OCI-LY1 (cell line): ENCODE measurements at regions not wholly inside any gene's neighbourhood (a gene's known extent, or its start where the extent isn't known, plus 50 kb on each side); places are given as distances from the start of the nearest gene placed in this dataset.

Experiments
- H2AFZ ChIP-seq: fragments of 200-600 bp; sonication (generic), shearing (Covaris generic); 2 replicates; pipeline ENCODE4 v1.6.0; 2014; ENCODE audit warnings: antibody characterized with exemption, mild to moderate bottlenecking, low read length
- H3F3A ChIP-seq: fragments of 200-600 bp; sonication (generic), shearing (Covaris generic); 2 replicates; pipeline ENCODE4 v1.6.0; 2014; ENCODE audit warnings: mild to moderate bottlenecking, antibody characterized with exemption, low read length, moderate library complexity; ENCODE audit not compliant: insufficient read depth
- H3K27ac ChIP-seq: fragments of 200-600 bp; sonication (generic); 2 replicates; pipeline ENCODE4 v1.5.1; 2014; ENCODE audit warnings: low read length, mixed run types, mild to moderate bottlenecking, low read depth; ENCODE audit not compliant: poor library complexity, severe bottlenecking
- H3K27me3 ChIP-seq: fragments of 200-600 bp; sonication (generic); 2 replicates; pipeline ENCODE4 v1.6.0; 2014; ENCODE audit warnings: antibody characterized with exemption, mild to moderate bottlenecking, low read length, moderate library complexity; ENCODE audit not compliant: insufficient read depth
- H3K36me3 ChIP-seq: fragments of 200-600 bp; sonication (generic); 2 replicates; pipeline ENCODE4 v1.6.1; 2014; ENCODE audit warnings: mild to moderate bottlenecking, antibody characterized with exemption, low read length, moderate library complexity, mixed read lengths; ENCODE audit not compliant: insufficient read depth
- H3K4me1 ChIP-seq: fragments of 200-600 bp; sonication (generic); 2 replicates; pipeline ENCODE4 v1.5.1; 2014; ENCODE audit warnings: mild to moderate bottlenecking, low read length, moderate library complexity; ENCODE audit not compliant: insufficient read depth, severe bottlenecking
- H3K4me2 ChIP-seq: fragments of 200-600 bp; sonication (generic), shearing (Covaris generic); 2 replicates; pipeline ENCODE4 v1.6.1; 2014; ENCODE audit warnings: low read length
- H3K4me3 ChIP-seq: fragments of 200-600 bp; sonication (generic); 2 replicates; pipeline ENCODE4 v1.5.1; 2014; ENCODE audit warnings: low read length, low read depth, mild to moderate bottlenecking, mixed read lengths; ENCODE audit not compliant: poor library complexity, severe bottlenecking
- H3K79me2 ChIP-seq: fragments of 200-600 bp; shearing (Covaris generic); 2 replicates; pipeline ENCODE4 v1.6.1; 2016; ENCODE audit warnings: mixed run types, low read length, mixed read lengths; ENCODE audit not compliant: insufficient read depth
- H3K9ac ChIP-seq: fragments of 200-600 bp; sonication (generic), shearing (Covaris generic); 2 replicates; pipeline ENCODE4 v1.6.1; 2014; ENCODE audit warnings: mild to moderate bottlenecking, low read length, mixed read lengths
- H3K9me2 ChIP-seq: fragments of 200-600 bp; sonication (generic), shearing (Covaris generic); 2 replicates; pipeline ENCODE4 v1.6.1; 2014; ENCODE audit warnings: low read depth, mild to moderate bottlenecking, low read length, mixed read lengths
- H3K9me3 ChIP-seq: fragments of 200-600 bp; shearing (Covaris generic); 2 replicates; pipeline ENCODE4 v1.6.1; 2014; ENCODE audit warnings: low read length, mixed read lengths
- H4K20me1 ChIP-seq: fragments of 200-600 bp; sonication (generic), shearing (Covaris generic); 2 replicates; pipeline ENCODE4 v1.6.0; 2016; ENCODE audit warnings: mild to moderate bottlenecking, low read length; ENCODE audit not compliant: insufficient read depth
- CTCF ChIP-seq: fragments of 200-600 bp; sonication (generic), shearing (Covaris generic); IDR thresholded peaks from 2 replicates; pipeline ENCODE4 v1.5.1; 2017; ENCODE audit warnings: mild to moderate bottlenecking, antibody characterized with exemption, low read length, moderate library complexity, mixed read lengths
- EZH2 ChIP-seq: fragments of 200-600 bp; sonication (generic), shearing (Covaris generic); IDR thresholded peaks from 2 replicates; pipeline ENCODE4 v1.8.0; 2017; ENCODE audit warnings: borderline replicate concordance, mixed run types, mild to moderate bottlenecking, antibody characterized with exemption, low read length, moderate library complexity, mixed read lengths

- no peak for TF ChIP-seq EZH2
- no peak for TF ChIP-seq CTCF
- H3K9me2 ChIP-seq: no peaks in the 10 kb centered on the region
- H3K4me1 ChIP-seq: no peaks in the 10 kb centered on the region
- H3K36me3 ChIP-seq: no peaks in the 10 kb centered on the region
- no peaks in the 10 kb centered on the region for H3K79me2 ChIP-seq
- no peak overlapping the region for H3K27ac ChIP-seq
- H4K20me1 ChIP-seq: no peaks in the 10 kb centered on the region
- H3K4me2 ChIP-seq: no peak overlapping the region
- H2AFZ ChIP-seq: no peak overlapping the region
- H3K4me3 ChIP-seq: no peak overlapping the region
- H3F3A ChIP-seq: no peaks in the 10 kb centered on the region
- H3K9ac ChIP-seq: no peak overlapping the region
- H3K9me3 ChIP-seq: no peaks in the 10 kb centered on the region
- no peaks in the 10 kb centered on the region for H3K27me3 ChIP-seq
Observed at GRCh38 chr7:4399596-4399995, 282.5 kb upstream of the FOXK1 start.

- Histone ChIP-seq H3K27me3 (no peaks in the 10 kb centered on the region), H3K4me1 (no peaks in the 10 kb centered on the region), H3K79me2 (no peaks in the 10 kb centered on the region), H3K9ac (no peak overlapping the region), H4K20me1 (no peaks in the 10 kb centered on the region), H3K4me2 (no peak overlapping the region), H3K4me3 (no peak overlapping the region), H2AFZ (no peak overlapping the region), H3K9me2 (no peaks in the 10 kb centered on the region), H3K9me3 (no peaks in the 10 kb centered on the region), H3F3A (no peaks in the 10 kb centered on the region), H3K36me3 (no peaks in the 10 kb centered on the region), H3K27ac (no peak overlapping the region)
- TF ChIP-seq CTCF: no peak
- TF ChIP-seq EZH2: no peak
Observed at GRCh38 chr7:4406288-4407058, 275.6 kb upstream of the FOXK1 start.

- Histone ChIP-seq H3K4me3 (no peak overlapping the region), H3K4me2 (no peak overlapping the region), H3K27me3 (no peaks in the 10 kb centered on the region), H2AFZ (no peak overlapping the region), H3K9ac (no peak overlapping the region), H3K9me3 (no peaks in the 10 kb centered on the region), H3K27ac (no peak overlapping the region), H3F3A (no peaks in the 10 kb centered on the region), H4K20me1 (no peaks in the 10 kb centered on the region), H3K36me3 (no peaks in the 10 kb centered on the region), H3K9me2 (no peaks in the 10 kb centered on the region), H3K4me1 (no peaks in the 10 kb centered on the region), H3K79me2 (no peaks in the 10 kb centered on the region)
- TF ChIP-seq CTCF (no peak), EZH2 (no peak)
Observed at GRCh38 chr7:4409946-4410345, 272.1 kb upstream of the FOXK1 start.
